DMS153 treated with DMSO at 0.1 percent for 48 hours (cell line): ENCODE measurements at regions not wholly inside any gene's neighbourhood (a gene's known extent, or its start where the extent isn't known, plus 50 kb on each side); places are given as distances from the start of the nearest gene placed in this dataset.
A peak's percentile ranks its signal among the peaks of the same experiment; 100 is the strongest.
"Not testable (repeated sequence)": the region's sequence is repeated elsewhere in the genome, so short reads cannot be mapped to it uniquely, and the experiment has no call there.

Source experiments
- DNase-seq: peaks from one replicate; lab custom pipeline; 2025; ENCODE audit not compliant: unreplicated experiment; lab: John Stamatoyannopoulos, UW

DNA sequence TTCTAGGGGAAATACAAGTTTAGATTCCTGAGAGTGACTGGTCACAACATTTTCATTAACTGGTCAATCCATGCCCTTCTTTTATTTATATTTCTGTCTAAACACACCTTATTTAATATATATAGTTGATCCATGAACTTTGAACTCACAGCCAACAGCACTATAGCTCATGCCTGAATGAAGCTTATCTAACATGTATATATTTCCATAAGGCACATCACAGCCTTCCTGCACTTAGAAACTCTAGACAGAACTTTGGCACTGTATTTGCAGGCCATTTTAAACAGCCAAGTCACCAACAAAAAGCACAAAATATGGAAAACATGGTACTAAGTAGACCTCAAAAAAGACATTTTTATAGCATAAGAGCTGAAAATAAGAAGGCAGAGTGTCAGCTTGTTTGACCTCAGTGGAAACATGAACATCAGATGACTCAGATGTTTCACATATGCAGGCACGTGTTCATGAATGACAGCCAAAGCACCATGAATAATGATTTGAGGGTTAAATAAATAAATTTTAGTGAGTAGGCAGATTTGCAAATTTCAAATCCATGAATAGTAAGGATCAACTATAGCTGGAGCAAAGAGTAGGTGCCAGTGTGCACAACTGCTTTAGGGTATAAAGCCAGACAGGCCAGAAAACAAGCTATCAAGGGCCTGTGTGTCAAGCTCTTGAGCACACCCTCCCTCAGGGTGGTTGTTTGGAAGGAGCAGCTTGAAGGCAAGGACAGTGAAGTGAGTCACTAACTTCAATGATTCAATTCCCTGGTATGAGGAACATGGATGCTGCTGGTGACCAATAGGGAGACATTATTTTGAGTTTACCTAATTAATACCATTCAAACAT lies 88.9 kb upstream of the NT5E start:
- DNase-seq: no peak

GRCh38 chr6:85357651-85358050 lies 92.2 kb upstream of the NT5E start:
- DNase-seq: no peak

- DNase-seq: not testable (repeated sequence)
These were observed 93.1 kb upstream of the NT5E start for GRCh38 chr6:85356743-85357142.

DNA sequence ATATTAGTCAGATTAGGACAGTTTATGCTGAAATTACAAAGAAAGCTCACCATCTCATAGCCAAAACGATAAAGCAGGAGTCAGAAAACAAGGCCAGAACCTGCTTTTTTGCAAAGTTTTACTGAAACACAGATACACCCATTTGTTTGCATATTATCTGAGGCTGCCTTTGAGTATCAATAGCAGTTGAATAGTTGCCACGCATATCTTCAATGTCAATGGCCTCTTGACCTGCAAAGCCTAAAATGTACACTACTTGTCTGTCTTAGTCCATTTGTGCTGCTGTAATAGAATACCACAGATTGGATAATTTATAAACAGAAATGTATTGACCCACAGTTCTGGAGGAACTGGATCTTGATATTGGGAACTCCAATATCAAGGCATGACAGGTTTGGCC lies 94.1 kb upstream of the NT5E start:
- no peak for DNase-seq

DNA sequence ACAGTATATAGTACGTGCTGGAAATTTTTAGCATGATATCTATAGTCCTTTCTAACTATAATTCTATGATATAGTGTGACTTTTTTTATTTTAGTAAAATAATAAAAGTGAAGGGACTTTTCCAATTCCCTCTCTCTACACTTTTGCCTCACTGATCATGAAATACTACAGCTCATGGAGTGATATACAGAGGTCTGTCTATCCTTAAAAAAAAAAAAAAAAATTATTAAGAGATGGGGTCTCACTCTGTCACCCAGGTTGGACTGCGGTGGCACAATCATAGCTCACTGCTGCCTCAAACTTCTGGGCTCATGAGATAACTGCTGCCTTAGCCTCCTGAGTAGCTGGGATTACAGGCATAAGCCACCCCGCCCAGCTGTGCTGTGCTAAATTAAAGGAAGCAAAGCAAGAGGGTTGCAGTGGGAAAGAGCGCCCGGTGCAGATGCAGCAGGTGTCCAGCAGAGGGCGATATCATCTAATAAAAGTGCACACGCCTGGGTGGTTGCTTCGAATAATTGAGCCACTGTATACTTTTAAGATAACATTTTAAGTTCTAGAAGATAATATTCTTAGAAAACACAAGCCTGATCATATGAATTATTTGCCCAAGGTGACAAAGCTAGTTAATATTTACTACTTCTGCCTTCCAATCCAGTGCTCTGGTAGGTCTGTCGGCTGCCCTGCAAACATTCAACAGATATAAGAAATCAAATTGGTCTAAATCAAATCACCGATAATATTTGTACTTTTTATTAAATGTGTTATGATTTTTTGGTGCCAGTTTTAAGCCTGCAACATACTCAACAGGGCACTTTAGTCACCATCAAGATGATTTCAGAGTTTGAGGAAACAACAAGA lies 94.9 kb upstream of the NT5E start:
- peak; percentile 81 for DNase-seq

GRCh38 chr6:85353012-85353411 lies 96.9 kb upstream of the NT5E start:
- no peak for DNase-seq

GRCh38 chr6:85348643-85349042 lies 101.2 kb upstream of the NT5E start:
- DNase-seq: no peak

- no peak for DNase-seq
These were observed 102.1 kb upstream of the NT5E start for GRCh38 chr6:85347812-85348211.

GRCh38 chr6:85346196-85346595 lies 103.7 kb upstream of the NT5E start:
- no peak for DNase-seq

- no peak for DNase-seq
These were observed 104.9 kb upstream of the NT5E start for GRCh38 chr6:85344996-85345395.

- DNase-seq: no peak
These were observed 106.5 kb upstream of the NT5E start for GRCh38 chr6:85343428-85343827.

DNA sequence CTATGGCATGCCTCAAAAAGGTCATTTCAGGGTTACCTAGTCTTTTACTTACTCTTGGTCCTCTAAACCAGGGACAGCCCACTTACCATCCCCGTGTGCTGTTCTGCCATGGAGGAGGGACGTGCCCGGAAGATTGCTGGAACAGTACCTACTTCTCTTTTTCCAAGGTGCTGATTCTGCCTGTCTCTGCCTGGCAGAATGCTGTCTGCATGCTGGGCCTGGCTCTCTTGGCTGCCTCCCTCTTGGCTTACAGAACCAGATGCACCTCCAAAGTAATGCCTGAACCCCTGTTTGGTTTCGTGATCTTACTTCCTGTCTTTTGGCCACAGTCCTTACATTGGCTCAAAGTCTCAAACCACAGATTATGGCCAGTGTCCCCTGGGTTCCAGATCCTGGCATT lies 120.7 kb upstream of the NT5E start:
- no peak for DNase-seq

- DNase-seq: not testable (repeated sequence)
These were observed 124.1 kb upstream of the NT5E start for GRCh38 chr6:85325811-85326210.

GRCh38 chr6:85323435-85324040 lies 126.3 kb upstream of the NT5E start:
- peak; percentile 83 for DNase-seq

GRCh38 chr6:85322446-85323105 lies 127.3 kb upstream of the NT5E start:
- DNase-seq: no peak

- no peak for DNase-seq
These were observed 128.0 kb upstream of the NT5E start for GRCh38 chr6:85321906-85322305.

GRCh38 chr6:85314586-85314985 lies 135.3 kb upstream of the NT5E start:
- no peak for DNase-seq

DNA sequence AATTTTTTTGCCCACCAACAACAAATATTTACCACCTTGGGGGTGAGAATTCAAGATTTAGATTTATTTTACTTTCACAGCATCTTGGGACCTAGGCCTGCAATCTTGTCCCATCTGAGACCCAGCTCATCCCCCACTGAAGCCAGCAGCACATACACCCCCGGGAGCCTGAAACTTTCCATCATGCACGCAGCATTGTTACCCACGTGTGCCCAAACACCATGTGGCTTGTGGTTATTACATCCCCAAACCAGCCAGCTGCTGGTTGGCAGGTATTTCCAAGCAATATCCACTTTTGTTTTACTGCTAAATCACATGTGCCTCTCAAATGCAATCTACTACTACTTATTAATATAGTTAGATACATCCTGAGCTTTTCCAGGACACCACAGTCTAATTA lies 149.3 kb upstream of the NT5E start:
- DNase-seq: no peak

GRCh38 chr6:85298553-85298952 lies 151.3 kb upstream of the NT5E start:
- DNase-seq: no peak

DNA sequence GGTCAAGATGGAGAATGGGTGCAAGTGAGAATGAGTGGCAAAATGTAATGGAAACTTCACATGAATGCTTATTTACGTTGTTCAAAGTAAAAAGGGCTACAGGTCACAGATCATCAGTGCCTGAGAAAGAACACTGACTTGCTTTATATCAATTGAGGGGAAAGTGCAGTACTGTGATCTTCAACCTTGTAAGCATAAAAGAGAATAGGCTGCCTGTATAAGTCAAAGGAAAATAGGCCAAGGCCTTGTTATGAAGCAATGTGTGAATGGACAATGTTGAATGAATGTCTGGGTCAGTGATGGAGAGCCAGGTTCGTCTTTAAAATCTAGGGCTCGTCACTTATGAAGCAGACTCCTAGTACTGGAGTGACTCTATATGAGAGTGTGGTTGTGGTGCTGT lies 158.6 kb upstream of the NT5E start:
- DNase-seq: no peak

DNA sequence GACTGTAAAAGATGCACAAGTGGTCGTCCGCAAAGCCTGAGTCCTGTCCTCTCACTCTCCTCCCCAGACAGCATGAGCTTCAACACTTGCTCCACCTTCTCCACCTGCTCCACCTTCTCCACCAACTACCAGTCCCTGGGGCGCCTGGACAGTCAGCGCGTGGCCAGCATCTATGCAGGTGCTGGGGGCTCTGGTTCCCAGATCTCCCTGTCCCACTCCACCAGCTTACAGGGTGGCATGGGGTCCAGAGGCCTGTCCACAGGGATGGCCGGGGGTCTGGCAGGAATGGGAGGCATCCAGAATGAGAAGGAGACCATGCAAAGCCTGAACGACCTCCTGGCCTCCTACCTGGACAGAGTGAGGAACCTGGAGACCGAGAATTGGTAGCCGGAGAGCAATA lies 162.2 kb upstream of the NT5E start:
- no peak for DNase-seq
